SH-SY5Y (cell line): ENCODE measurements at regions not wholly inside any gene's neighbourhood (a gene's known extent, or its start where the extent isn't known, plus 50 kb on each side); places are given as distances from the start of the nearest gene placed in this dataset.

Experiments
- GATA2 ChIP-seq: IDR thresholded peaks from 2 replicates; pipeline ENCODE4 v1.6.1; 2011; ENCODE audit warnings: mild to moderate bottlenecking, low read depth, low read length
- GATA3 ChIP-seq: IDR thresholded peaks from 2 replicates; pipeline ENCODE4 v1.6.1; 2011; ENCODE audit warnings: low read depth, mild to moderate bottlenecking, low read length, moderate library complexity

GRCh38 chr18:75810516-75810915 is 383.0 kb upstream of the SMIM21 start:
- TF ChIP-seq GATA2 (no peak), GATA3 (no peak)
